ENCODE measurements at regions not wholly inside any gene's neighbourhood (a gene's known extent, or its start where the extent isn't known, plus 50 kb on each side); places are given as distances from the start of the nearest gene placed in this dataset.

- TF ChIP-seq CTCF (IDR thresholded peaks at IDR 0.05) = no peak
- no peak for TF ChIP-seq EP300 (IDR thresholded peaks at IDR 0.05)
- TF ChIP-seq POLR2A (IDR thresholded peaks at IDR 0.05) = no peak
Measured at GRCh38 chrX:40933706-40934425, 151.4 kb upstream of the USP9X start.

Measured in sigmoid colon (tissue), 4 donors.